TTC549 (cell line): ENCODE measurements at regions not wholly inside any gene's neighbourhood (a gene's known extent, or its start where the extent isn't known, plus 50 kb on each side); places are given as distances from the start of the nearest gene placed in this dataset.
"Not testable (repeated sequence)": the region's sequence is repeated elsewhere in the genome, so short reads cannot be mapped to it uniquely, and the experiment has no call there.

Experiments used
- FAIRE-seq: peaks from 2 replicates; lab custom pipeline; 2012; peaks lifted over from hg19 to GRCh38; lab: Jason Lieb, UNC

- FAIRE-seq = peak; percentile 25
These were observed 151.1 kb downstream of the TFPI2 start for GRCh38 chr7:93739424-93739823.

GRCh38 chr7:93737953-93738352, 152.6 kb downstream of the TFPI2 start:
- no peak for FAIRE-seq

- FAIRE-seq = no peak
These were observed 153.7 kb downstream of the TFPI2 start for GRCh38 chr7:93736668-93737369.

DNA sequence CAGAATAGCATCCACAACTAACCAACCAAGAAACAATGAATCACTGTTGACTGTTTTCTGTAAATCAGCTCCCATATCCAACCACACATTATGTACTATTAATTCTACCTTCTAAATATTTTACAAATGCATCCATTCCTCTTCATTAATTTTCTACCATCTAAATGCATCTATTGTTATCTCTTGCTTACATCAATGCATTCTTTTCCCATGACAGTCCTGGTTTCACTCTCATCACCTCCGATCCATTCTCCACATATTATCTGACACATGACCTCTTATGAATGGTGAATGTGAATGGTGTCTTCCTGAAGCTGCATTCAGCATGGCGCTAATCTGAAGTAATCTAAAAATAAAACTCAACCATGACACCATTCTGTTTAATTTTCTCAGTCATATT, 153.8 kb upstream of the CALCR start:
- FAIRE-seq = no peak

DNA sequence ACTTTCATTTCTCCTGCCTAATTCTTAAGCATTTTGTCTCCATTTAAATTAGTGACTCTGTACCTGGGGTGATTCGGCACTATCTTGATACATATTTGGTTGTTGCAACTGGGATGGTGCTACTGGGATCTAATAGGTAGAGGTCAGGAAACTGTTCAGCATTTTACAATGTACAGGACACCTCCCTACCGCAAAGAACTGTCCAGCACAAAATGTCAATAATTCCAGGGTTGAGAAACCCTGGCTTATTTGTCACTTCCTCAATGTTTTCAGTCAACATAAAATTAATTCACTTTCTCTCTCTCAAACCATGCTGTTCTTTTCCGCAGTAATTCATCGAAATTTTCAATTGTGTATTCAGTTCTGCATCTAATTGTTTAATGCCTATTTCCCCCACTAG, 151.4 kb upstream of the CALCR start:
- no peak for FAIRE-seq

DNA sequence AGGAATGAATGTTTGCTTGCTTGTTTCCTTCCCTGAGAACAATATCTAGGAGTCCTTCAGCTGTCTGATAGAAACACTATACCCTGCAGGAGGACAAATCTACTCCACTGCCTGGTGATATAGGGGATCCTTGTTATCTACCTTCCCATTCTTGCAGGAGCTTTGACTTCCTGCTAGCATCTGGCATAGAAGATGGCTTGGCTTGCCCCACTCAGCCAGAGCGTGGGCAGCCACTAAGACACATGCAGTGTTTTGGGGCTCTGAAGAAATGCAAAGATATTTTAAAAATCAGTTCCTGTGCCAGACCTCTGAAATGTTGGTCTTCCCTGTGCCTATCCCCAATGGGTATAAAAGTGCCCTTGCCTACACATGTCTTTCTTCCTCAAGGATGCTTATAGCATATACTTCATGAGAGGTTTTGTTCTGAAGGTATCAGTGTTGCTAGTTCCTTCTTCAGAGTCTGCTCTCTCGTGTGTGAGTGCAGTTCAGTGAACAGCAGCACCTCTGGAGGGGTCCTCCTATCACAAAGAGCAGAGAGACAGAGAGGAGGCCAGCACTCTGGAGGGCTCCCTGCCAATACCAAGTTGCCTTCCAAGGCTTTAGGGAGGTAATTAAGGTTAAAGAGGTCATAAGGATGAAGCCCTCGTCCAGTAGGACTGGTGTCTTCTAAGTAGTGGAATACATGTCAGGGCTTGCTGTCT, 149.1 kb upstream of the CALCR start:
- no peak for FAIRE-seq

GRCh38 chr7:93720106-93720505, 145.6 kb upstream of the CALCR start:
- FAIRE-seq = no peak

DNA sequence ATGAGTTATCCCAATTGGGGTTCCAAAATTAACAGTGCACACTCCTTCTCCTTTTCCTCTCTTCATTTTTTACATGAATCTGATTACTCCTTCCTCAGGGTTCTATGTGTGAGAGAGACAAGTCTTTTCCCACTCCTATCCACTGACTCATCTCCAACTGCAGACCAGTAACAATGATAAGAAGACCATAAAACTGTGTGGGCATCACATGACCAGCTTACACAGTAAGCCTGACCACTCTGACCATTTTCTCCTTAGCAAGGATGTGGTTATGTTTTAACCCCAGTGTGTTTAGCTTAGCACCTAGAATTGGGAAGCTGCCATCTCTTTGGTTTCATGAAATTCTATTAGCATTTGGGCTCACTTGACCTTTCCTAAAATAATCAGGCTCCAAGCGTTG, 145.0 kb upstream of the CALCR start:
- no peak for FAIRE-seq

DNA sequence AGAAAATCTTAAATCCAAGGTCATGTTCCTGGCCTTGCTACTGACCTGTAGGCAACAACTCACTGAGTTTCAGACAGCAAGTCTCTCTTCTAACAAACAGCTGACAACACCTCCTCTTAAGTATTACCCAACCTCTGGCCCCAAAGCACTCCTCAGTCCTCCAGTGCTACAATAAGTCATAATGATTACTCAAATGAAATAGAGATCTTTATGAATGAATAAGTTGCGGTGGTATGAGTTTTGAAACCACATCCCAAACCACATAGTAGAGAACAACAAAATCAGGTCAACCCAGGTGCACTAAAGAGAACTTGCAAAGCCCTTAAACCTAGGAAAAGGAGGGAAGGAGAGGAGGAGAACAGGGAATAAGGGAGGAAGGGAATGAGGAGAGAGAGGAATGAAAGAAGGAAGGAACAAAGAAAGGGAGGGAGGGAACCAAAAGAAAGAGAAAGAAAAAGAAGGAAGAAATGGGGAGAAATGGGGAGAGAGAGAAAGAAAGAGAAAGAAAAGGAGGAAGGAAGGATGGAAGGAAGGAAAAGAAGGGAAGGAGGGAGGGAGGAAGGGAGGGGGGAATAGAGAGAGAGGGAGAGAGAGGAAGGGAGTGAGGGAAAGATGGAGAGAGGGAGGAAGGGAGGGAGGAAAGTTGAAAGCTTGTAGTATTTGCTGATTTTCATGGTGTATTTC, 142.8 kb upstream of the CALCR start:
- no peak for FAIRE-seq

DNA sequence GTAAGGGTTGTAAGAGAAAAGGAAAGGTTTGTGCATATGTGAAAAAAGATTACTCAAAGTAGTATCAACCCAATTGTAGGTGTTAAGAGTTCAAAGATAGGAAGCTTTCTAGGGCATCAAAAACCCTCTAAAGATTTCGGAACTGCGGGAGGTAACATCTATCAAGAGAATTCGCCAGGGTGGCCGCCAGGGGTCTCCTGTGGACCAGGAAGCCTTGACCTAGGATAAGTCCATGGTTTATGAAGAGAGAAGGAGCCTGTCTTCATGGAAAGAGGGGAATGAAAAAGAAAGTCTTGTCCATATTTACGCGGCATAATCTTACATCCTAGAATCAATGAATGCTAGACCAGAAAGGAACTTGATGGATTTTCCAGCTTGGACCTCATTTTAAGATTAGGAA, 140.7 kb upstream of the CALCR start:
- peak; percentile 49 for FAIRE-seq

- FAIRE-seq = no peak
These were observed 137.4 kb upstream of the CALCR start for GRCh38 chr7:93711926-93712325.

DNA sequence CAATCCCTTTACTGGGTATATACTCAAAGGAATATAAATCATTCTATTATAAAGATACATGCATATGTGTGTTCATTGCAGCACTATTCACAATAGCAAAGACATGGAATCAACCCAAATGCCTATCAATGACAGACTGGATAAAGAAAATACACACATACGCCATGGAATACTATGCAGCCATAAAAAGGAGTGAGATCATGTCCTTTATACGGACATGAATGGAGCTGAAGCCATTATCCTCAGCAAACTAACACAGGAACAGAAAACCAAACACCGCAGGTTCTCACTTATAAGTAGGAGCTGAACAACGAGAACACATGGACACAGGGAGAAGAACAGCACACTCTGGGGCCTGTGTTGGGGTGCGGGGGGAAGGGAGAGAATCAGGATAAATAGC, 133.7 kb upstream of the CALCR start:
- not testable (repeated sequence) for FAIRE-seq

- FAIRE-seq = no peak
These were observed 132.7 kb upstream of the CALCR start for GRCh38 chr7:93707249-93707648.

DNA sequence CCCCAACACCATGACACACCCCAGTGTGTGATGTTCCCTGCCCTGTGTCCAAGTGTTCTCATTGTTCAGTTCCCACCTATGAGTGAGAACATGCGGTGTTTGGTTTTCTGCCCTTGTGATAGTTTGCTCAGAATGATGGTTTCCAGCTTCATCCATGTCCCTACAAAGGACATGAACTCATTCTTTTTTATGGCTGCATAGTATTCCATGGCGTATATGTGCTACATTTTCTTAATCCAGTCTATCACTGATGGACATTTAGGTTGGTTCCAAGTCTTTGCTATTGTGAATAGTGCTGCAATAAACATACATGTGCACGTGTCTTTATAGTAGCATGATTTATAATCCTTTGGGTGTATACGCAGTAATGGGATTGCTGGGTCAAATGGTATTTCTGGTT, 131.6 kb upstream of the CALCR start:
- not testable (repeated sequence) for FAIRE-seq

DNA sequence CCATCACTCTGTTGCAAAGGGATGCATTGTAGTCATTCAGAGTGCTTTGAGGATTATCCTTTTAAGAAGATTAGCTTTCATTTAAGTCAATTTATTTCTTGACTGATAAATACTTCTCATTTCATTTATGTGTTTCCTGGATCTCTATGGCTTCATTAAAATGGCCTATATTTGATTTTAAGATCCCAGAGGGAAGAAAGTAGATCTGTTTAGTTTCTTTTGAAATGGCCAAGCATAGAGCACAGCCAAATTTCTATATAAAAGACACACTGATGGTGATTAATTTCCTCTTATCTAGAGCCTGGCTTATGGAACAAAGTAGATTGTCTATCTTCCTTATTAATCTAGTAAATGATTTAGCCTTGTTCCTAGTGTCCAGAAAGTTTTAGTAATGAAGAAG, 129.7 kb upstream of the CALCR start:
- FAIRE-seq = no peak

DNA sequence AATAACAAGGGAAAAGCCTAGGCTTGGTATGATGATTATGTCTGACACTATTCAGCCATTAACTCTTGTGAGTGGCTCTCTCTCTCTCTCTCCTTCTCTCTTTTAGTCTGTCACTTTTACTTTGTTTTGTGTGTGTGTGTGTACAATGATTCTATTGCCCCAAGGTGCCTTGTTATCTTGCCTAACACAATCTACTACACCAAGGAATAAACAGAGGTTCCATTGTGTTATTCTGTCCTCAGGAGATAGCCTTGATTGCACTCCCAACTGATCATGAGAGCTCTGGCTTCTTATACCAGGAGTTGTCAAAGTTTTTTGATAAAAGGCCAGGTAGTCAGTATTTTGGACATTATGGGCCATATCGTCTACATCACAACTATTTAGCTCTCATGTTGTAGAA, 123.4 kb upstream of the CALCR start:
- no peak for FAIRE-seq

GRCh38 chr7:93693796-93694195, 119.3 kb upstream of the CALCR start:
- FAIRE-seq = no peak

- FAIRE-seq = no peak
These were observed 115.5 kb upstream of the CALCR start for GRCh38 chr7:93690021-93690420.

DNA sequence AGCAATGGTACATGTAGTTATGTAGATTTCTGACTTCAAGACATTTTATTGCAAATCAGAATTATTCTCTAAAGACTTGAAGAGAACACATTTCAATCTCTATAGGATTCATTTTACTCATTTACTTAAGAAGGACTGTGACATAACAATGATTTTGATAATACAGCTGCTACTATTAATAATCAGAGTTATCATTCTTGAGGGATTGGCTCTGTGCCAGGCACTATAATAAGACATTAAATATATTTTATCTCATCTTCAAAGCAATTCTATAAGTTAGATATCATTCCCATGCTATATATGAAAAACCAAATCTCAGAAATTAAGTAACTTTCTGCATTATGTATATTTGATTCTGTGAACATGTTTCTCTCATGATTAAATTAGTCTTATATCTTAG, 103.7 kb upstream of the CALCR start:
- FAIRE-seq = no peak

DNA sequence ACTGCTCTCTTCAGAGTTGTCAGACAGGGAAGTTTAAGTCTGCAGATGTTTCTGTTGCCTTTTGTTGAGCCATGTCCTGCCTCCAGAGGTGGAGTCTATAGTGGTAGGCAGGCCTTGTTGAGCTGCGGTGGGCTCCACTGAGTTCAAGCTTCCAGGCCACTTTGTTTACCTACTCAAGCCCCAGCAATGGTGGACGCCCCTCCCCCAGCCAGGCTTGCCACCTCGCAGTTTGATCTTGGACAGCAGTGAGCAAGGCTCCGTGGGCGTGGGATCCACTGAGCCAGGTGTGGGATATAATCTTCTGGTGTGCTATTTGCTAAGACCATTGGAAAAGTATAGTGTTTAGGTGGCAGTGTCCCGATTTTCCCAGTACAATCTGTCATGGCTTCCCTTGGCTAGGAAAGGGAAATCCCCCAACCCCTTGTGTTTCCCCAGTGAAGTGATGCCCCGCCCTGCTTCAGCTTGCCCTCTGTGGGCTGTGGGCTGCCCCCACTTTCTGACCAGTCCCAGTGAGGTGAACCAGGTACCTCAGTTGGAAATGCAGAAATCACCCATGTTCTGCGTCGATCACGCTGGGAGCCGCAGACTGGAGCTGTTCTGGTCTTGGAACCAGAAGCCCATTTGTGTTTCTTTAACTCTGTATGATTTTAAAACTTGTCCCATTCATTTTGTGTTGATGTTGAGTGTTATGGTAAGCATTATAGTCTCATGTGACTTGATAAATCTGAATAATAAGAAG, 89.2 kb upstream of the CALCR start:
- no peak for FAIRE-seq

- not testable (repeated sequence) for FAIRE-seq
These were observed 83.6 kb upstream of the CALCR start for GRCh38 chr7:93658163-93658562.

GRCh38 chr7:93651603-93652159, 77.2 kb upstream of the CALCR start:
- no peak for FAIRE-seq

DNA sequence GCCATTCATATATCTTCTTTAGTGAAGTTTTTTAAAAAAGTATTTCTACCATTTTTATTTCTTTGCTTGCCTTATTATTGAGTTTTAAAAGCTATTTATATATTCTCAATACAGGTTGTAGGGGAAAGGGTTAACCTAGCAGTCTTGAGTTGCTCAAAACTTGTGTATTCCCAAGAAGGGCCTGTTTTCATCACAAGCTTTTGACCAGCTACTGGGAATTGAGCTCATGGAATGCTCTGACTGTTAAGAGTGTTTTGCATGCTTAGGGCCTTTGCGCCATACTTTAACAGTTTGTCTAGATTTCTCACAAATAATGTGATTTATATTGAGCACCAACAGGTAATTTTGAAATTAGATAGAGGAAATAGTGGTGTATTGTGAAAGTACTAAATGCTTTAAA, 72.0 kb upstream of the CALCR start:
- FAIRE-seq = no peak
